GM23248 (cell line): ENCODE measurements at regions not wholly inside any gene's neighbourhood (a gene's known extent, or its start where the extent isn't known, plus 50 kb on each side); places are given as distances from the start of the nearest gene placed in this dataset.
A peak's percentile ranks its signal among the peaks of the same experiment; 100 is the strongest.

Experiments used
- DNase-seq: peaks from one replicate; pipeline ENCODE4 v3.0.0-alpha.2; 2015
- H2AFZ ChIP-seq: fragments of 200-600 bp; sonication (generic); 2 replicates; pipeline ENCODE4 v1.6.1; 2016; ENCODE audit warnings: antibody characterized with exemption
- H3F3A ChIP-seq: fragments of 200-600 bp; sonication (generic); 2 replicates; pipeline ENCODE4 v1.6.1; 2016; ENCODE audit warnings: mild to moderate bottlenecking, antibody characterized with exemption, mixed run types; ENCODE audit not compliant: insufficient read depth
- H3K27ac ChIP-seq: fragments of 200-600 bp; sonication (generic); 2 replicates; pipeline ENCODE4 v1.5.1; 2016; ENCODE audit warnings: mild to moderate bottlenecking
- H3K27me3 ChIP-seq: fragments of 200-600 bp; sonication (generic); replicated peaks from 2 replicates; pipeline ENCODE4 v1.6.1; 2016; ENCODE audit warnings: mild to moderate bottlenecking; ENCODE audit not compliant: insufficient read depth
- H3K36me3 ChIP-seq: fragments of 200-600 bp; sonication (generic); 2 replicates; pipeline ENCODE4 v1.6.1; 2016; ENCODE audit warnings: low read depth, mild to moderate bottlenecking
- H3K4me1 ChIP-seq: fragments of 200-600 bp; sonication (generic); 2 replicates; pipeline ENCODE4 v1.6.1; 2016; ENCODE audit warnings: mild to moderate bottlenecking; ENCODE audit not compliant: insufficient read depth
- H3K4me2 ChIP-seq: fragments of 200-600 bp; sonication (generic); one replicate; pipeline ENCODE4 v1.6.1; 2016; ENCODE audit warnings: mild to moderate bottlenecking; ENCODE audit not compliant: unreplicated experiment
- H3K4me3 ChIP-seq: fragments of 200-600 bp; sonication (generic); 2 replicates; pipeline ENCODE4 v1.5.1; 2016; ENCODE audit warnings: mild to moderate bottlenecking
- H3K79me2 ChIP-seq: fragments of 200-600 bp; sonication (generic); 2 replicates; pipeline ENCODE4 v1.6.1; 2016; ENCODE audit warnings: mild to moderate bottlenecking; ENCODE audit not compliant: insufficient read depth
- H3K9ac ChIP-seq: fragments of 200-600 bp; sonication (generic); 2 replicates; pipeline ENCODE4 v1.6.1; 2016; ENCODE audit warnings: mild to moderate bottlenecking
- H3K9me2 ChIP-seq: fragments of 200-600 bp; sonication (generic); 2 replicates; pipeline ENCODE4 v1.6.1; 2016; ENCODE audit warnings: mixed run types, mild to moderate bottlenecking, moderate library complexity; ENCODE audit not compliant: insufficient read depth
- H3K9me3 ChIP-seq: fragments of 200-600 bp; sonication (generic); one replicate; pipeline ENCODE4 v1.6.1; 2017; ENCODE audit warnings: low read depth
- H4K20me1 ChIP-seq: fragments of 200-600 bp; sonication (generic); 2 replicates; pipeline ENCODE4 v1.6.0; 2016; ENCODE audit not compliant: insufficient read depth
- EZH2 ChIP-seq: fragments of 200-600 bp; sonication (generic); IDR thresholded peaks from 2 replicates; pipeline ENCODE4 v1.6.1; 2018; ENCODE audit warnings: antibody characterized with exemption, mild to moderate bottlenecking; ENCODE audit not compliant: insufficient read depth, poor library complexity, severe bottlenecking
- EZH2phosphoT487 ChIP-seq: fragments of 200-600 bp; sonication (generic); IDR thresholded peaks from 2 replicates; pipeline ENCODE4 v1.6.1; 2018; ENCODE audit warnings: antibody characterized with exemption, moderate library complexity, mild to moderate bottlenecking, low read depth; ENCODE audit not compliant: insufficient read depth
- WGBS, 2 experiments: methylation state at CpG; one replicate each; pipeline ENCODE4 v1.1.6; 2015 to 2017; ENCODE audit warnings: low lambda C conversion rate in 2 of 2, low coverage in 1 of 2; ENCODE audit errors: missing lambda C conversion rate in 2 of 2; 5-methylcytosine and 5-hydroxymethylcytosine counted together
- in situ Hi-C: fragments of 300-500 bp; cut with MboI; formaldehyde crosslinking; loops from 2 replicates; pipeline ENCODE4 v1.15.0; 2020

DNA sequence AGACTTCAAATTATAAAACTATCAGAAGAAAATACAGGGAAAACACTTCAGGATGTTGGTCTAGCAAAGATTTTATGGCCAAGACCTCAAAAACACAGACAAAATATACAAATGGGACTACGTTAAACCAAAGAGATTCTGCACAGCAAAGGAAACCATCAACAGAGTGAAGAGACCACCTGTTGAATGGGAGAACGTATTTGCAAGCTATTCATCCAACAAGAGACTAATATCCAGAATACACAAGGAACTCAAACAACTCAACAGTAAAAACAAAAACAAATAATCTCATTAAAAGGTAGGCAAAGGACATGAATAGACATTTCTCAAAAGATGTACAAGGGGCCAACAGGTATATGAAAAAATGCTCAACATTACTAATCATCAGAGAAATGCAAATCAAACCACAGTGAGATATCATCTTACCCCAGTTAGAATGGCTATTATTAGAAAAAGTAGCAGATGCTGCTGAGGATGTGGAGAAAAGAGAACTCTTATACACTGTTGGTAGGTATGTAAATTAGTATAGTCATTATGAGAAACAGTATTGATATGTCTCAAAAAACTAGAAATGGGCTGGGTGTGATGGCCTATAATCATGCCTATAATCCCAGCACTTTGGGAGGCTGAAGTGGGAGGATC is 112.6 kb downstream of the LRIG2 start:
- H3K9ac ChIP-seq = no peak overlapping the region
- peaks cover under 1% of the 10 kb centered on the region for H3K27me3 ChIP-seq
- H3K9me3 ChIP-seq = no peaks in the 10 kb centered on the region
- no peak for DNase-seq
- H2AFZ ChIP-seq = no peak overlapping the region
- H3K4me1 ChIP-seq = no peaks in the 10 kb centered on the region
- H3F3A ChIP-seq = no peaks in the 10 kb centered on the region
- no peaks in the 10 kb centered on the region for H4K20me1 ChIP-seq
- no peaks in the 10 kb centered on the region for H3K36me3 ChIP-seq
- in situ Hi-C loops = no loop called here
- H3K4me3 ChIP-seq = no peak overlapping the region
- 9 to 15% methylated on average over 2 of the region's 2 CpGs for WGBS, 2 experiments
- no peaks in the 10 kb centered on the region for H3K79me2 ChIP-seq
- H3K9me2 ChIP-seq = no peaks in the 10 kb centered on the region
- H3K4me2 ChIP-seq = no peak overlapping the region
- H3K27ac ChIP-seq = no peak overlapping the region
- no peak for TF ChIP-seq EZH2
- no peak for TF ChIP-seq EZH2phosphoT487

DNA sequence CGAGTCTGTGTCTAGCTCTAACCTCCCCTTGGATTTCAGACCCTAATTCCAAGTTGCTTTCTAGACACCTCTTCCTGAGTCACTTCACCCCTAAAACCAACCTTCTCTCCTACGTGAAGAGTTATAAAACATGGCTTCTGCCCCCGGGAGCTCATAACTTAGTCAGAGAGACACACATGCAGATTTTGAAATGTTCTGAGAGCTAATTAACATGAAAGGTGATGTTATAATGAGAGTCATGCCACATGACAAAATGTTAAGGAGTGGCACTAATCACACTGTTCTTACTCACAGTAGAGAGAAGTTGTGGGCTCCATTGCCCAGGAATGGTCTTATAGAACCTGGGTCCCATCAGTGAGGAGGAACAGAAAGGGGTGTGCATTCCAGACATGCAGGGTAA is 117.1 kb downstream of the LRIG2 start:
- TF ChIP-seq EZH2 (no peak), EZH2phosphoT487 (no peak)
- H3K9me2 ChIP-seq = no peaks in the 10 kb centered on the region
- no peaks in the 10 kb centered on the region for H3F3A ChIP-seq
- no peak overlapping the region for H3K4me3 ChIP-seq
- no peaks in the 10 kb centered on the region for H3K4me1 ChIP-seq
- H2AFZ ChIP-seq = no peak overlapping the region
- H3K9ac ChIP-seq = no peak overlapping the region
- peaks cover 6% of the 10 kb centered on the region for H3K27me3 ChIP-seq
- no peaks in the 10 kb centered on the region for H3K79me2 ChIP-seq
- no peak overlapping the region for H3K27ac ChIP-seq
- H3K4me2 ChIP-seq = no peak overlapping the region
- no peaks in the 10 kb centered on the region for H3K36me3 ChIP-seq
- H4K20me1 ChIP-seq = no peaks in the 10 kb centered on the region
- DNase-seq = no peak
- 45 to 48% methylated on average over 3 of the region's 3 CpGs for WGBS, 2 experiments
- in situ Hi-C loops = no loop called here
- no peaks in the 10 kb centered on the region for H3K9me3 ChIP-seq

DNA sequence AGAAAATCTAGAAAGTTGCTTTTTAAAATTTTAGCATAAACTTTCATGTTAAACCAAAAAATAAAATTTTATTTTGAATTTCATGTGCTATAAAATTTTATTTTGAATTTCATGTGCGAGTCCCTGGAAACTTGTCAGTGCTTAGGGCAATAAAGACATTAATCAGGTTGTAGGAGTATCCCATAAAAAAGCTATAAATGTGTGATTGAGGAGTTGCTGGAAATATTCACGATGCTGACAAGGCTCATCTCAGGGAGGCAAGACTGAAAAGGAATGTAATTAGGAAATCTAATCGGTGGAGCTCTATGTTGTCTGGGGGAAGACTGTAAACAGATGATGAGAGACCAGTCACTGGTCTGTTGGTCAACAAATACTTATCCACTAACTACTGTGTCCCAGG is 117.9 kb downstream of the LRIG2 start:
- H3K36me3 ChIP-seq = no peaks in the 10 kb centered on the region
- DNase-seq = no peak

DNA sequence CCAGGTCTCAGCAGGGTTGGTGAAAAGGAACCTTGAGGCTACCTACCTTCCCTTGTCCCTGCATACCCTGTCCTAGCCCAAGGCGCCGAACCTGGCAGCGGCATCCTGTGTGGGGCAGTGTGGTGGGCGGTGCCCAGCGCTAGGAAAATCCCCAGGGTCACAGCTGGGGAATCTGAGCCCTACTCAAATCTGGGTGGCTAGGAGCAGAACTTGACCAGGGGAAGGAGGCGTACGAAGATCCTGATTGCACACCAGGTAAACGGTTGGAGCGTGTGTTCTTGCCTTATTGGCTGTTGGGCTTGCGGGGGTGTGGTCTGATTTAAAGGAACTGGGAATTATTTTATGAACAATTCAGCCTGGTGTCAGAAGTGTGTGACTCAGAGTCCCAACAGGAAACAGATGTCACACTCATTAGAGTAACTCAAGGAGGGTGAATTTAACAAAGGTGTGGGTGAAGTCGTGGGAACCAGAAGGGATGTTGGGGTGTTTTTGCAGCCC is 118.6 kb downstream of the LRIG2 start:
- Histone ChIP-seq H3K4me1 (no peaks in the 10 kb centered on the region), H3K9ac (no peak overlapping the region), H3K36me3 (no peaks in the 10 kb centered on the region), H3K4me3 (no peak overlapping the region), H3K27me3 (peaks cover 6% of the 10 kb centered on the region), H3K27ac (no peak overlapping the region), H2AFZ (no peak overlapping the region), H4K20me1 (no peaks in the 10 kb centered on the region), H3K9me2 (no peaks in the 10 kb centered on the region), H3F3A (no peaks in the 10 kb centered on the region), H3K4me2 (no peak overlapping the region), H3K79me2 (no peaks in the 10 kb centered on the region), H3K9me3 (no peaks in the 10 kb centered on the region)
- 69 to 70% methylated on average over 11 of the region's 11 CpGs for WGBS, 2 experiments
- in situ Hi-C loops = no loop called here
- TF ChIP-seq EZH2 (no peak), EZH2phosphoT487 (no peak)
- DNase-seq = peak; percentile 7

More for the DNA sequence above, 117.9 kb downstream of the LRIG2 start:
- no peaks in the 10 kb centered on the region for H3K9me2 ChIP-seq
- no peaks in the 10 kb centered on the region for H4K20me1 ChIP-seq
- peaks cover 6% of the 10 kb centered on the region for H3K27me3 ChIP-seq
- 15 to 17% methylated on average over 3 of the region's 3 CpGs for WGBS, 2 experiments
- no peaks in the 10 kb centered on the region for H3K4me1 ChIP-seq
- H3K9ac ChIP-seq = no peak overlapping the region
- H3F3A ChIP-seq = no peaks in the 10 kb centered on the region
- H2AFZ ChIP-seq = no peak overlapping the region
- in situ Hi-C loops = no loop called here
- H3K79me2 ChIP-seq = no peaks in the 10 kb centered on the region
- H3K4me3 ChIP-seq = no peak overlapping the region
- H3K4me2 ChIP-seq = no peak overlapping the region
- TF ChIP-seq EZH2 = no peak
- no peak for TF ChIP-seq EZH2phosphoT487
- no peaks in the 10 kb centered on the region for H3K9me3 ChIP-seq
- no peak overlapping the region for H3K27ac ChIP-seq
